CD4-positive, alpha-beta memory T cell (primary cell): ENCODE measurements at regions not wholly inside any gene's neighbourhood (a gene's known extent, or its start where the extent isn't known, plus 50 kb on each side); places are given as distances from the start of the nearest gene placed in this dataset.

Experiments
- CTCF ChIA-PET: fragments of 350-600 bp; sonication (Branson Sonifier 250); formaldehyde crosslinking; loops from one replicate; lab custom pipeline; 2021; ENCODE audit warnings: inconsistent platforms; ENCODE audit not compliant: partially characterized antibody; lab: Charles Lee
- POLR2A ChIA-PET: fragments of 350-600 bp; sonication (Branson Sonifier 250); formaldehyde crosslinking; loops from one replicate; lab custom pipeline; 2021; ENCODE audit not compliant: partially characterized antibody; lab: Charles Lee
- DNase-seq, 5 donors: peaks; one replicate each; pipeline versions ENCODE4 v3.0.0 to v3.0.0-alpha.2; 2020 to 2022; ENCODE audit warnings: mixed read lengths in 1 of 5
- H3K27ac ChIP-seq: one replicate; pipeline ENCODE4 v1.7.0; 2013; ENCODE audit warnings: low read depth, low read length
- H3K27me3 ChIP-seq: 2 replicates; pipeline ENCODE4 v1.7.0; 2013; ENCODE audit warnings: mild to moderate bottlenecking, low read length, moderate library complexity; ENCODE audit not compliant: insufficient read depth
- H3K36me3 ChIP-seq: 2 replicates; pipeline ENCODE4 v1.7.0; 2013; ENCODE audit warnings: mild to moderate bottlenecking, low read length, moderate library complexity; ENCODE audit not compliant: insufficient read depth
- H3K4me1 ChIP-seq: 2 replicates; pipeline ENCODE4 v1.7.0; 2013; ENCODE audit warnings: mild to moderate bottlenecking, low read length, moderate library complexity; ENCODE audit not compliant: insufficient read depth
- H3K4me3 ChIP-seq, 2 donors: one replicate each; pipeline ENCODE4 v1.7.0; 2013; ENCODE audit warnings: low read length in 2 of 2, mild to moderate bottlenecking in 1 of 2
- H3K9me3 ChIP-seq, 2 donors: one replicate each; pipeline ENCODE4 v1.7.0; 2013; ENCODE audit warnings: low read length in 2 of 2, control low read depth in 1 of 2; ENCODE audit not compliant: control insufficient read depth in 1 of 2
- H3K27ac Mint-ChIP-seq, 7 donors: one replicate each; pipeline ENCODE4 v1.8.0; 2020 to 2021; ENCODE audit warnings: mixed read lengths in 7 of 7, mild to moderate bottlenecking in 6 of 7, inconsistent platforms in 3 of 7, moderate library complexity in 3 of 7
- H3K27me3 Mint-ChIP-seq, 2 donors: one replicate each; pipeline ENCODE4 v1.8.0; 2020 to 2021; ENCODE audit warnings: mixed read lengths in 2 of 2
- H3K36me3 Mint-ChIP-seq, 2 donors: one replicate each; pipeline ENCODE4 v1.8.0; 2020 to 2021; ENCODE audit warnings: mixed read lengths in 2 of 2, inconsistent platforms in 1 of 2, mild to moderate bottlenecking in 1 of 2
- H3K4me1 Mint-ChIP-seq, 4 donors: one replicate each; pipeline ENCODE4 v1.8.0; 2020 to 2021; ENCODE audit warnings: mixed read lengths in 4 of 4, mild to moderate bottlenecking in 1 of 4
- H3K4me3 Mint-ChIP-seq, 8 donors: one replicate each; pipeline ENCODE4 v1.8.0; 2020 to 2021; ENCODE audit warnings: mixed read lengths in 8 of 8, mild to moderate bottlenecking in 7 of 8, moderate library complexity in 6 of 8, inconsistent platforms in 3 of 8
- H3K9me3 Mint-ChIP-seq, 8 donors: one replicate each; pipeline ENCODE4 v1.8.0; 2020 to 2021; ENCODE audit warnings: mixed read lengths in 8 of 8, mild to moderate bottlenecking in 5 of 8, inconsistent platforms in 3 of 8, moderate library complexity in 1 of 8
- intact Hi-C: fragments of 100-400 bp; cut with micrococcal nuclease; formaldehyde crosslinking; loops from one replicate; pipeline ENCODE4 v1.15.1; 2023

- H3K4me1 ChIP-seq = no peaks in the 10 kb centered on the region
- H3K36me3 ChIP-seq = no peaks in the 10 kb centered on the region
- intact Hi-C loops = no loop called here
- no peaks in the 10 kb centered on the region for H3K27me3 Mint-ChIP-seq
- H3K36me3 Mint-ChIP-seq = no peaks in the 10 kb centered on the region
- H3K9me3 Mint-ChIP-seq = peaks cover 0 to 10% (median 3%) of the 10 kb centered on the region in 8 donors
- H3K4me3 ChIP-seq = no peak overlapping the region
- no peak overlapping the region for H3K4me3 Mint-ChIP-seq
- CTCF ChIA-PET = no interaction called here
- no peak overlapping the region for H3K27ac Mint-ChIP-seq
- no peak overlapping the region for H3K27ac ChIP-seq
- no peaks in the 10 kb centered on the region for H3K9me3 ChIP-seq
- no peak for DNase-seq
- no peaks in the 10 kb centered on the region for H3K4me1 Mint-ChIP-seq
- H3K27me3 ChIP-seq = no peaks in the 10 kb centered on the region
- POLR2A ChIA-PET = no interaction called here
Observed at GRCh38 chr4:130416228-130416627, 1320.3 kb downstream of the C4orf33 start.

GRCh38 chr4:130419211-130419975 is 1323.4 kb downstream of the C4orf33 start:
- no peak for DNase-seq
- no peak overlapping the region for H3K27ac ChIP-seq
- no peaks in the 10 kb centered on the region for H3K4me1 ChIP-seq
- Mint-ChIP-seq H3K36me3 (no peaks in the 10 kb centered on the region), H3K4me1 (no peaks in the 10 kb centered on the region), H3K4me3 (no peak overlapping the region), H3K27ac (no peak overlapping the region), H3K27me3 (no peaks in the 10 kb centered on the region), H3K9me3 (peaks cover 0 to 6% (median 1%) of the 10 kb centered on the region in 8 donors)
- no peak overlapping the region for H3K4me3 ChIP-seq
- no peaks in the 10 kb centered on the region for H3K9me3 ChIP-seq
- ChIA-PET POLR2A (no interaction called here), CTCF (no interaction called here)
- no peaks in the 10 kb centered on the region for H3K36me3 ChIP-seq
- H3K27me3 ChIP-seq = no peaks in the 10 kb centered on the region
- intact Hi-C loops = no loop called here

DNA sequence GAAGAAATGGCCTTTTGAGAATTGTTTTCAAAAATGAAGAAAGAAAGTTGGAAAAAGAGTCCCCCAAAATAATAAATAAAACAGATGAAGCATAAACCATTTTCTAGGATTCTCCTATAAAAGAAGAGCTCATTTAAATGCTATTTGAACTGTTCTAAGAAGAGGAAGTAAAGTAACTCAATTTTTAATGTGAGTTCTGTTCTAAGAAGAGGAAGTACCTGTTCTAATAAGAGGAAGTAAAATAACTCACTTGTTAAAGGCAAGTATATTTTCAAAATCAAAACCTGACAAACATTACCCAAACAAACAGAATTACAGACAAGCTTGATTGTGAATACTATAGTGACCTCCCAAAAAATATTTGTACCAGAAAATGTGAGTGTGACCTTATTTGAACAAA is 1326.3 kb downstream of the C4orf33 start:
- no peak for DNase-seq
- no peak overlapping the region for H3K4me3 ChIP-seq
- H3K9me3 Mint-ChIP-seq = peaks cover 3 to 6% (median 5%) of the 10 kb centered on the region in 8 donors
- no peak overlapping the region for H3K27ac ChIP-seq
- no peaks in the 10 kb centered on the region for H3K36me3 ChIP-seq
- no peaks in the 10 kb centered on the region for H3K36me3 Mint-ChIP-seq
- no peaks in the 10 kb centered on the region for H3K27me3 Mint-ChIP-seq
- H3K4me1 Mint-ChIP-seq = no peaks in the 10 kb centered on the region
- H3K4me3 Mint-ChIP-seq = no peak overlapping the region
- H3K4me1 ChIP-seq = no peaks in the 10 kb centered on the region
- ChIA-PET CTCF (no interaction called here), POLR2A (no interaction called here)
- H3K27ac Mint-ChIP-seq = no peak overlapping the region
- no peaks in the 10 kb centered on the region for H3K9me3 ChIP-seq
- H3K27me3 ChIP-seq = no peaks in the 10 kb centered on the region
- intact Hi-C loops = no loop called here

- Mint-ChIP-seq H3K36me3 (no peaks in the 10 kb centered on the region), H3K4me3 (no peak overlapping the region), H3K4me1 (no peaks in the 10 kb centered on the region), H3K27me3 (no peaks in the 10 kb centered on the region), H3K27ac (no peak overlapping the region), H3K9me3 (peaks cover 3 to 9% (median 5%) of the 10 kb centered on the region in 8 donors)
- Histone ChIP-seq H3K36me3 (no peaks in the 10 kb centered on the region), H3K27ac (no peak overlapping the region), H3K4me3 (no peak overlapping the region), H3K4me1 (no peaks in the 10 kb centered on the region), H3K27me3 (no peaks in the 10 kb centered on the region), H3K9me3 (no peaks in the 10 kb centered on the region)
- CTCF ChIA-PET = no interaction called here
- DNase-seq = no peak
- POLR2A ChIA-PET = no interaction called here
- intact Hi-C loops = no loop called here
Observed at GRCh38 chr4:130424211-130424610, 1328.3 kb downstream of the C4orf33 start.

- no peaks in the 10 kb centered on the region for H3K9me3 ChIP-seq
- POLR2A ChIA-PET = no interaction called here
- H3K4me1 Mint-ChIP-seq = no peaks in the 10 kb centered on the region
- H3K27ac ChIP-seq = no peak overlapping the region
- CTCF ChIA-PET = no interaction called here
- no peaks in the 10 kb centered on the region for H3K36me3 Mint-ChIP-seq
- peaks cover 0 to 21% (median 13%) of the 10 kb centered on the region in 8 donors for H3K9me3 Mint-ChIP-seq
- no peak for DNase-seq
- no peak overlapping the region for H3K27ac Mint-ChIP-seq
- H3K4me1 ChIP-seq = no peaks in the 10 kb centered on the region
- H3K4me3 ChIP-seq = no peak overlapping the region
- H3K36me3 ChIP-seq = no peaks in the 10 kb centered on the region
- H3K4me3 Mint-ChIP-seq = no peak overlapping the region
- no peaks in the 10 kb centered on the region for H3K27me3 ChIP-seq
- H3K27me3 Mint-ChIP-seq = no peaks in the 10 kb centered on the region
- intact Hi-C loops = no loop called here
Observed at GRCh38 chr4:130432289-130432688, 1336.3 kb downstream of the C4orf33 start.

DNA sequence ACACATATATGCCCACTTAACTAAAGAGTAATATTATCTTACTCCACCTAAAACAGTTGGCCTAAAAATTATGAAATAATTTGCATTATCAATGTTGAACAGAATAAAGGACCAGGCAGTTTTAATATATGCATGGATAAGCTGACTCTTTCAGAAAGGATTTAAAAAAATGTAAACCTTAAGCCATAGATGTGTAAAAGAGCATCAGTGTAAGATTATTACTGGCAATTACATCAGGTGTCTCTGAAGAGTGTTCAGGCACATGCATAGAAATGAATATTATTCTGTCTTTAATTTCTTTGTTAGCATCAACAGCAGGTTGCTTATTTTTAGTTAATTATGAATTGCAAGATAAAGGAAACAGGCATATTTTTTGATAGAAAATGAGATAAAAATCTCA is 1353.8 kb downstream of the C4orf33 start:
- Mint-ChIP-seq H3K4me1 (no peaks in the 10 kb centered on the region), H3K36me3 (no peaks in the 10 kb centered on the region), H3K9me3 (peaks cover 0 to 28% (median 8%) of the 10 kb centered on the region in 8 donors), H3K27me3 (no peaks in the 10 kb centered on the region), H3K4me3 (no peak overlapping the region), H3K27ac (no peak overlapping the region)
- H3K27me3 ChIP-seq = no peaks in the 10 kb centered on the region
- no peak overlapping the region for H3K4me3 ChIP-seq
- no peaks in the 10 kb centered on the region for H3K4me1 ChIP-seq
- CTCF ChIA-PET = no interaction called here
- no peak overlapping the region for H3K27ac ChIP-seq
- intact Hi-C loops = no loop called here
- DNase-seq = no peak
- no peaks in the 10 kb centered on the region for H3K9me3 ChIP-seq
- H3K36me3 ChIP-seq = no peaks in the 10 kb centered on the region
- POLR2A ChIA-PET = no interaction called here

GRCh38 chr4:130468340-130468739 is 1372.4 kb downstream of the C4orf33 start:
- POLR2A ChIA-PET = no interaction called here
- H3K4me3 ChIP-seq = no peak overlapping the region
- H3K9me3 Mint-ChIP-seq = peaks cover 0 to 7% (median 3%) of the 10 kb centered on the region in 8 donors

More at GRCh38 chr4:130468340-130468739, 1372.4 kb downstream of the C4orf33 start:
- no peaks in the 10 kb centered on the region for H3K27me3 Mint-ChIP-seq
- DNase-seq = no peak
- H3K36me3 Mint-ChIP-seq = no peaks in the 10 kb centered on the region
- H3K27ac Mint-ChIP-seq = no peak overlapping the region
- Histone ChIP-seq H3K9me3 (no peaks in the 10 kb centered on the region), H3K27me3 (no peaks in the 10 kb centered on the region), H3K4me1 (no peaks in the 10 kb centered on the region), H3K27ac (no peak overlapping the region), H3K36me3 (no peaks in the 10 kb centered on the region)
- CTCF ChIA-PET = no interaction called here
- no peak overlapping the region for H3K4me3 Mint-ChIP-seq
- H3K4me1 Mint-ChIP-seq = no peaks in the 10 kb centered on the region
- intact Hi-C loops = no loop called here
